ENCODE measurements at regions not wholly inside any gene's neighbourhood (a gene's known extent, or its start where the extent isn't known, plus 50 kb on each side); places are given as distances from the start of the nearest gene placed in this dataset.

DNA sequence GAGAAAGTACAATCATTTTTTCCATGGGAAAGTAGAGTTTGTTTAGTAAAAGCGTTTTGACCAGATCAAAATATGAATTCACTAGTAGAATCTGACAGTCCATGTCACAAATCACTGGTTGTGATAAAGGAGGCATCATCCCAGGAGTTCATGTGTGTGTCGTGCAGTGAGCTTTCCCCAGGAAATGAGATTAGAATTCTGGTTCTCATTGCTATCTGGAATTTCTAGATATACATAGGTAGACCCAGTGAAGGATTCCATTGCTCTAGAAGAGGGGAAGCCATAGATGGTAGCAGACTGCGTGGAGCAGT, 206.6 kb downstream of the NCK2 start:
- ChIA-PET POLR2A (no interaction called here), CTCF (interaction anchor here (1.2 kb wide), 1 partner anchor 233 kb away, joined by 3 read pairs; no protein-coding TSS in a partner anchor)
- TF ChIP-seq, protein P1, sequence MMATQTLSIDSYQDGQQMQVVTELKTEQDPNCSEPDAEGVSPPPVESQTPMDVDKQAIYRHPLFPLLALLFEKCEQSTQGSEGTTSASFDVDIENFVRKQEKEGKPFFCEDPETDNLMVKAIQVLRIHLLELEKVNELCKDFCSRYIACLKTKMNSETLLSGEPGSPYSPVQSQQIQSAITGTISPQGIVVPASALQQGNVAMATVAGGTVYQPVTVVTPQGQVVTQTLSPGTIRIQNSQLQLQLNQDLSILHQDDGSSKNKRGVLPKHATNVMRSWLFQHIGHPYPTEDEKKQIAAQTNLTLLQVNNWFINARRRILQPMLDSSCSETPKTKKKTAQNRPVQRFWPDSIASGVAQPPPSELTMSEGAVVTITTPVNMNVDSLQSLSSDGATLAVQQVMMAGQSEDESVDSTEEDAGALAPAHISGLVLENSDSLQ (IDR thresholded peaks at IDR 0.05): no peak
- TF ChIP-seq FOXM1 (IDR thresholded peaks at IDR 0.05; ENCODE audit: borderline replicate concordance) (no peak), ARNT (IDR thresholded peaks at IDR 0.05) (no peak), HDGF (IDR thresholded peaks at IDR 0.05; ENCODE audit: borderline replicate concordance) (no peak), LEF1 (IDR thresholded peaks at IDR 0.05; ENCODE audit: borderline replicate concordance) (no peak), L3MBTL2 (conservative IDR thresholded peaks at IDR 0.05) (no peak), FOXA1 (IDR thresholded peaks at IDR 0.05) (no peak)
- DNase-seq (ENCODE audit: extremely low spot score): no peak

DNA sequence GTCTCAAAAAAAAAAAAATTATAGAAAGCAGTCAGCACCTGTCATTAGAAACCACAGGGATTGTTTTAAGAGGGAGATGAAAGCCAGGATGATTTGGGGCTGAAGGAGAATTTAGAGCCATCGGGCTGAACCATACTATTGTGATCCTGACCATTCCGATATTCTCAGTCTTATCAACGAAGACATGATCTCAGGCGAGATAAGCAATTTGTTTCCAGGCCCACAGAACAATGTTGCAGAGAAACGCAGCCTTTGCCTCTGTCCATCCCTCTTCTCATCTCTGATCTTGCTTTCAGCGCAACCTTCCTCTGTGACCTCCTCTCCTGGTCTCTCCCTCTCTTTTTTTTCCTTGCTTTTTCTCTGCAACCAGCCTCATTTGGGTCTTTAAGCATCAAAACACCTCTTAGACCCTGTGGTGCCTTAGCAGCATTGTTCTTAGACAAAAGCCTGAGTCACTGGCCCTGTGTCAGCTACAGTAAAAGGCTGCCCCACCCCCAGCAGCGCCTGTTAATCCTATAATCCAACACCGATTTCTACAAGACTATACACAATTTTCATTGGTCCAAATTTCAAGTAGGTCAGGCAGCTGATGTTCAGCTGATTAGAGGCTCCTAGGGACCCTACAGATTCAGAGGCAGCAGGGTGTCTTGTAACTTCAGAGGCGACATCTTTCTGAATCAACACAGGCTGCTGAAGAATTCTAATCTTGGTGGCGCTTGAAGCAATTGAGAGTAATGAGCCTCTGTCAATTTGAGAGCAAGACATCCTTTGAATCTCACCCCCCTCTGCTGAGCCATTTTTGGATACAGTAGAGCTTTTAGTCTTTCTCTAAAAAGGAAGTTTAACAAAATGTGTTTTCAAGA, 206.0 kb downstream of the NCK2 start:
- POLR2A ChIA-PET: no interaction called here
- TF ChIP-seq SUZ12 (IDR thresholded peaks at IDR 0.05) (no peak), CTBP1 (IDR thresholded peaks at IDR 0.05; ENCODE audit: borderline replicate concordance) (no peak), ZNF384 (IDR thresholded peaks at IDR 0.05) (no peak), ELF4 (IDR thresholded peaks at IDR 0.05) (no peak), SP1 (IDR thresholded peaks at IDR 0.05) (no peak), LEF1 (IDR thresholded peaks at IDR 0.05; ENCODE audit: borderline replicate concordance) (no peak), NFRKB (IDR thresholded peaks at IDR 0.05) (no peak), ARNT (IDR thresholded peaks at IDR 0.05) (no peak), FOXA1 (IDR thresholded peaks at IDR 0.05) (no peak), BHLHE40 (IDR thresholded peaks at IDR 0.05; ENCODE audit: borderline replicate concordance) (no peak), FOXM1 (IDR thresholded peaks at IDR 0.05; ENCODE audit: borderline replicate concordance) (no peak), FOXK2 (IDR thresholded peaks at IDR 0.05) (no peak)
- TF ChIP-seq, protein P1 (IDR thresholded peaks at IDR 0.05): no peak
- no peak for DNase-seq (ENCODE audit: extremely low spot score)
- CTCF ChIA-PET: no interaction called here

DNA sequence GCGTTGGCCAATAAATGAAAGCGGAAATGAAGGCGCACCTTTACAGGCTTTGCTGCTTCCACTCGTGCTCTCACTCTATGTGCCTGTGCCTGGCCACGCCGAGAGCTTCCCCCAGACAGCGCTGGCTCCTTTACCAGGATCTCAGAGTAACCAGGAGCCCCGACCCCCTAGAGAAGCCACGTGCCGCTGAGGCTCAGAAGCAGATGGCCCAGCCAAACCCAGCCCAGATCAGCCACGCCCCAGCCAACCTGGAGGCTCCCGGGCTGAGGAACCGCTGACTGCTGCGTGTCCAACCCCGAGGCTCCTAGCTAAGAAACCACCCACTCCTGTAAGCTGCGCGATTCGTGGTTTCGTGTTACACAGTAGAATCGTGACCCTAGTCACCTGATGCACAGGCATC, 199.3 kb downstream of the NCK2 start:
- DNase-seq (ENCODE audit: extremely low spot score): no peak
- ChIA-PET POLR2A (interaction anchor here (1.0 kb wide), 1 partner anchor 54 kb away, joined by 3 read pairs; no protein-coding TSS in a partner anchor), CTCF (no interaction called here)
- TF ChIP-seq NFRKB (IDR thresholded peaks at IDR 0.05) (no peak), SP1 (IDR thresholded peaks at IDR 0.05) (no peak)

All from HEK293T (cell line).